ENCODE measurements at regions not wholly inside any gene's neighbourhood (a gene's known extent, or its start where the extent isn't known, plus 50 kb on each side); places are given as distances from the start of the nearest gene placed in this dataset.

DNA sequence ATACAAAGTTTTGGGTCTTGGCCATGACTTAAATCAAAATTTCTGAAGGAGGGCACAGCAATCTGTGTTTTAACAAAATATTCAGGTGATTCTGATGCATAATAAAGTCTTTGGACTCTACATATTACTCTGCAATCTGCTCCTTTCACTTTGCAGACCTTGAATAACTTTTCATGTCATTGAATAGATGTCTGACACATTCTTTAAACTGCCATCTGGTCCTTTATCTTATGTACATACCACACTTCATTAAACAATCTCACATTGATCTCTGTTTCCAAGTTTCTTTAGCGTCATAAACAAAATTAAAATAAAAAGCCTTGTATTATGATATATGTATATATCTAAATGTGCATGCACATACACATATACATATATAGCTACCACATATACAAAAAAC lies 831.2 kb downstream of the MAFB start:
- Histone ChIP-seq H3K9me3 (ENCODE audit: low read length) (no peaks in the 10 kb centered on the region), H3K4me3 (ENCODE audit: low read depth, low read length, poor library complexity, severe bottlenecking) (no peak overlapping the region), H4K20me1 (ENCODE audit: insufficient read depth, low read length) (no peaks in the 10 kb centered on the region), H3K4me2 (ENCODE audit: low read length) (no peak overlapping the region), H3K27ac (ENCODE audit: low read depth, low read length, poor library complexity, severe bottlenecking) (no peak overlapping the region), H2AFZ (ENCODE audit: low read length) (no peak overlapping the region), H3K79me2 (ENCODE audit: insufficient read depth, low read length) (no peaks in the 10 kb centered on the region), H3K4me1 (ENCODE audit: insufficient read depth, low read length, severe bottlenecking) (no peaks in the 10 kb centered on the region), H3K9ac (ENCODE audit: low read length) (no peak overlapping the region), H3F3A (ENCODE audit: insufficient read depth, low read length) (no peaks in the 10 kb centered on the region), H3K36me3 (ENCODE audit: insufficient read depth, low read length) (no peaks in the 10 kb centered on the region), H3K9me2 (ENCODE audit: low read depth, low read length) (no peaks in the 10 kb centered on the region), H3K27me3 (ENCODE audit: insufficient read depth, low read length) (no peaks in the 10 kb centered on the region)
- TF ChIP-seq EZH2 (IDR thresholded peaks at IDR 0.05; ENCODE audit: borderline replicate concordance, low read length) = no peak
- TF ChIP-seq, protein P1, sequence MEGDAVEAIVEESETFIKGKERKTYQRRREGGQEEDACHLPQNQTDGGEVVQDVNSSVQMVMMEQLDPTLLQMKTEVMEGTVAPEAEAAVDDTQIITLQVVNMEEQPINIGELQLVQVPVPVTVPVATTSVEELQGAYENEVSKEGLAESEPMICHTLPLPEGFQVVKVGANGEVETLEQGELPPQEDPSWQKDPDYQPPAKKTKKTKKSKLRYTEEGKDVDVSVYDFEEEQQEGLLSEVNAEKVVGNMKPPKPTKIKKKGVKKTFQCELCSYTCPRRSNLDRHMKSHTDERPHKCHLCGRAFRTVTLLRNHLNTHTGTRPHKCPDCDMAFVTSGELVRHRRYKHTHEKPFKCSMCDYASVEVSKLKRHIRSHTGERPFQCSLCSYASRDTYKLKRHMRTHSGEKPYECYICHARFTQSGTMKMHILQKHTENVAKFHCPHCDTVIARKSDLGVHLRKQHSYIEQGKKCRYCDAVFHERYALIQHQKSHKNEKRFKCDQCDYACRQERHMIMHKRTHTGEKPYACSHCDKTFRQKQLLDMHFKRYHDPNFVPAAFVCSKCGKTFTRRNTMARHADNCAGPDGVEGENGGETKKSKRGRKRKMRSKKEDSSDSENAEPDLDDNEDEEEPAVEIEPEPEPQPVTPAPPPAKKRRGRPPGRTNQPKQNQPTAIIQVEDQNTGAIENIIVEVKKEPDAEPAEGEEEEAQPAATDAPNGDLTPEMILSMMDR (IDR thresholded peaks at IDR 0.05; ENCODE audit: low read length) = no peak

DNA sequence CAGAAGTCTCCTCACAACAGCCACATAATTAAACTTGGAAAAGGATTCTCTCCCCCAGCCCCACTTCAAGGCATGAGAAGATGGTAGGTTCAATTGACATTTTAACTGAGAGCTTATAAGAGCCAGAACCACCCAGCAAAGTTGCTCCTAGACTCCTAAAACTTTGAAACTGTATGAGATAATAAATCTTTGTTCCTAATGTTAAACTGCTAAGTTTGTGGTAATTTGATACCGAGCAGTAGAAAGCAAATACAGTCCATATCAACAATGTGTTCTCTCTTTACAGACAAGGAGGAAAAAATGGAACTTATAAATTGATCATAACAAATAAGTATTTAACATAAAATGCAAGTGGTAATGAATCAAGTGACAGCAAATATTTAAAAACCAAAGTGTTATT lies 831.8 kb downstream of the MAFB start:
- Histone ChIP-seq H4K20me1 (ENCODE audit: insufficient read depth, low read length) (no peaks in the 10 kb centered on the region), H3K4me1 (ENCODE audit: insufficient read depth, low read length, severe bottlenecking) (no peaks in the 10 kb centered on the region), H3K27me3 (ENCODE audit: insufficient read depth, low read length) (no peaks in the 10 kb centered on the region), H3K9me2 (ENCODE audit: low read depth, low read length) (no peaks in the 10 kb centered on the region), H3K79me2 (ENCODE audit: insufficient read depth, low read length) (no peaks in the 10 kb centered on the region), H3K9me3 (ENCODE audit: low read length) (no peaks in the 10 kb centered on the region), H2AFZ (ENCODE audit: low read length) (no peak overlapping the region), H3K4me3 (ENCODE audit: low read depth, low read length, poor library complexity, severe bottlenecking) (no peak overlapping the region), H3K36me3 (ENCODE audit: insufficient read depth, low read length) (no peaks in the 10 kb centered on the region), H3F3A (ENCODE audit: insufficient read depth, low read length) (no peaks in the 10 kb centered on the region), H3K27ac (ENCODE audit: low read depth, low read length, poor library complexity, severe bottlenecking) (no peak overlapping the region), H3K4me2 (ENCODE audit: low read length) (no peak overlapping the region), H3K9ac (ENCODE audit: low read length) (no peak overlapping the region)
- TF ChIP-seq EZH2 (IDR thresholded peaks at IDR 0.05; ENCODE audit: borderline replicate concordance, low read length) = no peak

DNA sequence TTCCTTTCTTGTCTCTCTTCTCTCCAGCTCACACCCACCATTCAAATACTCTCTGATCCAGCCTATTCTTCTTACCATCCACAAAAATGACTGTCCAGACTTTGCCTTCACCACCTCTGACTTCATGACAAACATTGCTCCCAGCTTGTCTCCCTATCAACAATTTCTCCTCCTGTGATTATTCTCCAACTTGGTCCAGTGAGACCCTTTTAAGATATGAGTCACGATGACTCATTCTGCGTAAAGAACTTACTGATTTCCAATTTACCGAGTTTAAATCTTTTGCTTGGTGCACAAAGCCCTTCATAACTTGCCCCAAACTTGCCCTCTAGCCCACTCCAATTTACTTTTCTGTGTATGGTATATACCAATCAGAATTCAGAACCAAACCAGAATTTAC lies 833.2 kb downstream of the MAFB start:
- H3K27me3 ChIP-seq (ENCODE audit: insufficient read depth, low read length) = no peaks in the 10 kb centered on the region
- H3K4me2 ChIP-seq (ENCODE audit: low read length) = no peak overlapping the region
- H3K4me3 ChIP-seq (ENCODE audit: low read depth, low read length, poor library complexity, severe bottlenecking) = no peak overlapping the region
- TF ChIP-seq, protein P1 (IDR thresholded peaks at IDR 0.05; ENCODE audit: low read length) = no peak
- no peak for TF ChIP-seq EZH2 (IDR thresholded peaks at IDR 0.05; ENCODE audit: borderline replicate concordance, low read length)
- no peaks in the 10 kb centered on the region for H3K9me2 ChIP-seq (ENCODE audit: low read depth, low read length)
- no peaks in the 10 kb centered on the region for H3K79me2 ChIP-seq (ENCODE audit: insufficient read depth, low read length)
- H2AFZ ChIP-seq (ENCODE audit: low read length) = no peak overlapping the region
- H3K9me3 ChIP-seq (ENCODE audit: low read length) = no peaks in the 10 kb centered on the region
- H4K20me1 ChIP-seq (ENCODE audit: insufficient read depth, low read length) = no peaks in the 10 kb centered on the region
- H3F3A ChIP-seq (ENCODE audit: insufficient read depth, low read length) = no peaks in the 10 kb centered on the region
- H3K9ac ChIP-seq (ENCODE audit: low read length) = no peak overlapping the region
- H3K27ac ChIP-seq (ENCODE audit: low read depth, low read length, poor library complexity, severe bottlenecking) = no peak overlapping the region
- H3K4me1 ChIP-seq (ENCODE audit: insufficient read depth, low read length, severe bottlenecking) = no peaks in the 10 kb centered on the region
- no peaks in the 10 kb centered on the region for H3K36me3 ChIP-seq (ENCODE audit: insufficient read depth, low read length)

DNA sequence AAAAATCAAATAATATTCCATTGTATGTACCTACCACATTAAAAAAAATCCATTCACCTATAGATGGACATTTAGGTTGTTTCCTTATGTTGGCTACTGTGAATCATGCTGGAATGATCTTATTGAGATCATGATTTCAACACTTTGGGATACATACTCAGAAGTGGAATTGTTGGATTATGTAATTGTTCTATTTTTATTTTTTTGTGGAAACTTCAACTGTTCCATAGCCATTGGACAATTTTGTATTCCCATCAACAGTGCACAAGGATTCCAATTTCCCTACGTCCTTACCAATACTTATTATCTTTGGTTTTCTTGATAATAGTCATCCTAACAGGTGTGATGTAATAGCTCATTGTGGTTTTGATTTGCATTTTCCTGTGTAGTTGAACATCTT lies 834.0 kb downstream of the MAFB start:
- no peak overlapping the region for H3K9ac ChIP-seq (ENCODE audit: low read length)
- no peaks in the 10 kb centered on the region for H4K20me1 ChIP-seq (ENCODE audit: insufficient read depth, low read length)
- no peak overlapping the region for H3K27ac ChIP-seq (ENCODE audit: low read depth, low read length, poor library complexity, severe bottlenecking)
- no peaks in the 10 kb centered on the region for H3K36me3 ChIP-seq (ENCODE audit: insufficient read depth, low read length)
- no peaks in the 10 kb centered on the region for H3K9me3 ChIP-seq (ENCODE audit: low read length)
- H2AFZ ChIP-seq (ENCODE audit: low read length) = no peak overlapping the region
- H3K79me2 ChIP-seq (ENCODE audit: insufficient read depth, low read length) = no peaks in the 10 kb centered on the region
- no peak overlapping the region for H3K4me3 ChIP-seq (ENCODE audit: low read depth, low read length, poor library complexity, severe bottlenecking)
- no peak for TF ChIP-seq EZH2 (IDR thresholded peaks at IDR 0.05; ENCODE audit: borderline replicate concordance, low read length)
- TF ChIP-seq, protein P1 (IDR thresholded peaks at IDR 0.05; ENCODE audit: low read length) = no peak
- no peaks in the 10 kb centered on the region for H3F3A ChIP-seq (ENCODE audit: insufficient read depth, low read length)
- H3K27me3 ChIP-seq (ENCODE audit: insufficient read depth, low read length) = no peaks in the 10 kb centered on the region
- no peak overlapping the region for H3K4me2 ChIP-seq (ENCODE audit: low read length)
- no peaks in the 10 kb centered on the region for H3K9me2 ChIP-seq (ENCODE audit: low read depth, low read length)
- H3K4me1 ChIP-seq (ENCODE audit: insufficient read depth, low read length, severe bottlenecking) = no peaks in the 10 kb centered on the region
